OCI-LY1 (cell line): ENCODE measurements at regions not wholly inside any gene's neighbourhood (a gene's known extent, or its start where the extent isn't known, plus 50 kb on each side); places are given as distances from the start of the nearest gene placed in this dataset.

ENCODE experiments used
- EZH2 ChIP-seq: fragments of 200-600 bp; sonication (generic), shearing (Covaris generic); IDR thresholded peaks from 2 replicates; pipeline ENCODE4 v1.8.0; 2017; ENCODE audit warnings: borderline replicate concordance, mixed run types, mild to moderate bottlenecking, antibody characterized with exemption, low read length, moderate library complexity, mixed read lengths
- TF ChIP-seq, protein P1 (sequence below): fragments of 200-600 bp; sonication (generic), shearing (Covaris generic); IDR thresholded peaks from 2 replicates; pipeline ENCODE4 v1.5.1; 2017; ENCODE audit warnings: mild to moderate bottlenecking, antibody characterized with exemption, low read length, moderate library complexity, mixed read lengths

DNA sequence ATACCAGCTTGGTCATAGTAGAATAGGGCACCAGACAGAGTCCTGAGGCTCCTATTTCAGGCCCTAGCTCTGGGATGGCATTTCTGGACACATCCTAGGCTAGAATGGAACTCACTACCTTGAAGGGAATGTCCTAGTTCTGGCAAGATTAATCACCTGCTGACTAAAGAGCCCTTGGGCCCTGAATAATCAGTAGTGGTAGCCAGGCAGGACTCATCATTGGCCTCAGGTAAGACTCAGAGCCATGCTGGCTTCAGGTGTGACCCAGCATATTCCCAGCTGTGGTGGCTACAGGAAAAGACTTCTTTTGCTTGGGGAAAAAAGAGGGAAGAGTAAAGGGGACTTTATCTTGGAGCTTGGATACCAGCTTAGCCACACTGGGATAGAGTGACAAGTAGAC lies 131.0 kb upstream of the SRD5A2 start:
- TF ChIP-seq, protein P1, sequence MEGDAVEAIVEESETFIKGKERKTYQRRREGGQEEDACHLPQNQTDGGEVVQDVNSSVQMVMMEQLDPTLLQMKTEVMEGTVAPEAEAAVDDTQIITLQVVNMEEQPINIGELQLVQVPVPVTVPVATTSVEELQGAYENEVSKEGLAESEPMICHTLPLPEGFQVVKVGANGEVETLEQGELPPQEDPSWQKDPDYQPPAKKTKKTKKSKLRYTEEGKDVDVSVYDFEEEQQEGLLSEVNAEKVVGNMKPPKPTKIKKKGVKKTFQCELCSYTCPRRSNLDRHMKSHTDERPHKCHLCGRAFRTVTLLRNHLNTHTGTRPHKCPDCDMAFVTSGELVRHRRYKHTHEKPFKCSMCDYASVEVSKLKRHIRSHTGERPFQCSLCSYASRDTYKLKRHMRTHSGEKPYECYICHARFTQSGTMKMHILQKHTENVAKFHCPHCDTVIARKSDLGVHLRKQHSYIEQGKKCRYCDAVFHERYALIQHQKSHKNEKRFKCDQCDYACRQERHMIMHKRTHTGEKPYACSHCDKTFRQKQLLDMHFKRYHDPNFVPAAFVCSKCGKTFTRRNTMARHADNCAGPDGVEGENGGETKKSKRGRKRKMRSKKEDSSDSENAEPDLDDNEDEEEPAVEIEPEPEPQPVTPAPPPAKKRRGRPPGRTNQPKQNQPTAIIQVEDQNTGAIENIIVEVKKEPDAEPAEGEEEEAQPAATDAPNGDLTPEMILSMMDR = no peak
- no peak for TF ChIP-seq EZH2
